Osteoblast (primary cell): ENCODE measurements at regions not wholly inside any gene's neighbourhood (a gene's known extent, or its start where the extent isn't known, plus 50 kb on each side); places are given as distances from the start of the nearest gene placed in this dataset.

Experiments used
- DNase-seq: peaks from one replicate; pipeline ENCODE4 v3.0.0; 2011; ENCODE audit warnings: low spot score, mixed read lengths; ENCODE audit not compliant: insufficient read length; ENCODE audit errors: missing footprints
- H2AFZ ChIP-seq: 2 replicates; pipeline ENCODE4 v1.6.0; 2011; ENCODE audit warnings: mild to moderate bottlenecking, low read length
- H3K27ac ChIP-seq: 2 replicates; pipeline ENCODE4 v1.5.1; 2011; ENCODE audit warnings: mild to moderate bottlenecking, low read depth, low read length, moderate library complexity
- H3K27me3 ChIP-seq: 2 replicates; pipeline ENCODE4 v1.6.0; 2012; ENCODE audit warnings: mild to moderate bottlenecking, control low read depth, inconsistent platforms, low read length, moderate library complexity; ENCODE audit not compliant: insufficient read depth
- H3K36me3 ChIP-seq: 2 replicates; pipeline ENCODE4 v1.5.1; 2011; ENCODE audit warnings: mild to moderate bottlenecking, low read length, control low read depth, moderate library complexity; ENCODE audit not compliant: insufficient read depth
- H3K4me1 ChIP-seq: 2 replicates; pipeline ENCODE4 v1.5.1; 2011; ENCODE audit warnings: mild to moderate bottlenecking, low read length, control low read depth, moderate library complexity; ENCODE audit not compliant: insufficient read depth
- H3K4me2 ChIP-seq: 2 replicates; pipeline ENCODE4 v1.6.0; 2011; ENCODE audit warnings: mild to moderate bottlenecking, low read length; ENCODE audit not compliant: insufficient read depth
- H3K4me3 ChIP-seq: fragments of 200-600 bp; sonication (generic); 3 replicates; pipeline ENCODE4 v1.5.1; 2012; ENCODE audit warnings: mild to moderate bottlenecking, low read length, inconsistent platforms; ENCODE audit not compliant: insufficient read depth
- H3K79me2 ChIP-seq: 2 replicates; pipeline ENCODE4 v1.6.0; 2012; ENCODE audit warnings: mild to moderate bottlenecking, low read length, control low read depth, inconsistent platforms; ENCODE audit not compliant: insufficient read depth
- H3K9me3 ChIP-seq: 2 replicates; pipeline ENCODE4 v1.5.1; 2011; ENCODE audit warnings: low read depth, low read length, control low read depth
- H4K20me1 ChIP-seq: 2 replicates; pipeline ENCODE4 v1.6.0; 2012; ENCODE audit warnings: mild to moderate bottlenecking, low read length, control low read depth; ENCODE audit not compliant: insufficient read depth
- CTCF ChIP-seq: IDR thresholded peaks from 2 replicates; pipeline ENCODE4 v1.5.1; 2011; ENCODE audit warnings: mild to moderate bottlenecking, low read depth, low read length, moderate library complexity; ENCODE audit errors: extremely low read depth

- no peak overlapping the region for H3K27ac ChIP-seq
- no peaks in the 10 kb centered on the region for H3K4me1 ChIP-seq
Measured at GRCh38 chr15:81475471-81475870, 101.5 kb upstream of the TMC3 start.

GRCh38 chr15:81473946-81474345, 99.9 kb upstream of the TMC3 start:
- H4K20me1 ChIP-seq, result no peaks in the 10 kb centered on the region
- H3K79me2 ChIP-seq, result no peaks in the 10 kb centered on the region
- no peak overlapping the region for H3K4me3 ChIP-seq
- no peak overlapping the region for H2AFZ ChIP-seq
- no peaks in the 10 kb centered on the region for H3K4me1 ChIP-seq
- H3K9me3 ChIP-seq, result no peaks in the 10 kb centered on the region
- H3K27me3 ChIP-seq, result peaks cover 8% of the 10 kb centered on the region
- no peak overlapping the region for H3K4me2 ChIP-seq
- TF ChIP-seq CTCF, result no peak
- H3K27ac ChIP-seq, result no peak overlapping the region
- no peak for DNase-seq
- H3K36me3 ChIP-seq, result no peaks in the 10 kb centered on the region

More at GRCh38 chr15:81475471-81475870, 101.5 kb upstream of the TMC3 start:
- Histone ChIP-seq H3K9me3 (no peaks in the 10 kb centered on the region), H3K4me3 (no peak overlapping the region), H3K36me3 (no peaks in the 10 kb centered on the region), H2AFZ (no peak overlapping the region), H3K27me3 (peaks cover 6% of the 10 kb centered on the region), H3K79me2 (no peaks in the 10 kb centered on the region), H3K4me2 (no peak overlapping the region), H4K20me1 (no peaks in the 10 kb centered on the region)
- DNase-seq, result no peak
- TF ChIP-seq CTCF, result no peak

DNA sequence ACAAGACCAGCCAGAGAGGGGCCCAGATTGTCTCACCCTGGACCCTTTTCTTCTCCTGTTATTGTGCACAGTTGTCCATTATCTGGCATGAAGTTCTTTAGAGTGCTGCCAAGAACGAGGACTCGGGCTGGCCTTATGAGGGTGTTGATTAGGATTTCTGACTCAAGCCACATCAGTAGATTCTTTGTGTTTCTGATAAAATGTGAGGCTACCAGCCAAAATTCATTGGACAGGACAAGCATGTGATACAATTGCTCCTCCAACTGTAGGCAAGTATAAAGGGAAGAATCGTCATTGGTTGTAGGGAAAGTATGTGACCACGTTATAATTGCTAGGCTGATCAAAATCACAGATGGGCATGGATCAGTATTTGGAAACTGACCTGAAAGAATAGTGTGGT, 99.2 kb upstream of the TMC3 start:
- Histone ChIP-seq H3K27ac (no peak overlapping the region), H3K79me2 (no peaks in the 10 kb centered on the region), H3K4me1 (no peaks in the 10 kb centered on the region), H3K4me2 (no peak overlapping the region), H2AFZ (no peak overlapping the region), H4K20me1 (no peaks in the 10 kb centered on the region), H3K36me3 (no peaks in the 10 kb centered on the region), H3K27me3 (peaks cover 8% of the 10 kb centered on the region), H3K4me3 (no peak overlapping the region), H3K9me3 (no peaks in the 10 kb centered on the region)
- TF ChIP-seq CTCF, result no peak
- no peak for DNase-seq

GRCh38 chr15:81471151-81471550, 97.1 kb upstream of the TMC3 start:
- Histone ChIP-seq H3K36me3 (no peaks in the 10 kb centered on the region), H3K9me3 (no peaks in the 10 kb centered on the region), H3K27ac (no peak overlapping the region), H3K4me1 (no peaks in the 10 kb centered on the region), H2AFZ (no peak overlapping the region), H3K4me2 (no peak overlapping the region), H3K4me3 (no peak overlapping the region), H3K79me2 (no peaks in the 10 kb centered on the region), H3K27me3 (peaks cover 8% of the 10 kb centered on the region), H4K20me1 (no peaks in the 10 kb centered on the region)
- no peak for TF ChIP-seq CTCF
- DNase-seq, result no peak
